Astrocyte (in vitro differentiated cells and primary cell): ENCODE measurements at regions not wholly inside any gene's neighbourhood (a gene's known extent, or its start where the extent isn't known, plus 50 kb on each side); places are given as distances from the start of the nearest gene placed in this dataset.

ENCODE experiments used
- EZH2 ChIP-seq: IDR thresholded peaks from 2 replicates; pipeline ENCODE4 v1.6.1; 2012; ENCODE audit warnings: mild to moderate bottlenecking, low read length, inconsistent platforms; ENCODE audit not compliant: insufficient read depth
- TF ChIP-seq, protein P1 (sequence below): IDR thresholded peaks from 2 replicates; pipeline ENCODE4 v1.5.1; 2011; ENCODE audit warnings: low read depth, mild to moderate bottlenecking, inconsistent platforms, low read length, moderate library complexity; ENCODE audit not compliant: insufficient read depth

- TF ChIP-seq, protein P1, sequence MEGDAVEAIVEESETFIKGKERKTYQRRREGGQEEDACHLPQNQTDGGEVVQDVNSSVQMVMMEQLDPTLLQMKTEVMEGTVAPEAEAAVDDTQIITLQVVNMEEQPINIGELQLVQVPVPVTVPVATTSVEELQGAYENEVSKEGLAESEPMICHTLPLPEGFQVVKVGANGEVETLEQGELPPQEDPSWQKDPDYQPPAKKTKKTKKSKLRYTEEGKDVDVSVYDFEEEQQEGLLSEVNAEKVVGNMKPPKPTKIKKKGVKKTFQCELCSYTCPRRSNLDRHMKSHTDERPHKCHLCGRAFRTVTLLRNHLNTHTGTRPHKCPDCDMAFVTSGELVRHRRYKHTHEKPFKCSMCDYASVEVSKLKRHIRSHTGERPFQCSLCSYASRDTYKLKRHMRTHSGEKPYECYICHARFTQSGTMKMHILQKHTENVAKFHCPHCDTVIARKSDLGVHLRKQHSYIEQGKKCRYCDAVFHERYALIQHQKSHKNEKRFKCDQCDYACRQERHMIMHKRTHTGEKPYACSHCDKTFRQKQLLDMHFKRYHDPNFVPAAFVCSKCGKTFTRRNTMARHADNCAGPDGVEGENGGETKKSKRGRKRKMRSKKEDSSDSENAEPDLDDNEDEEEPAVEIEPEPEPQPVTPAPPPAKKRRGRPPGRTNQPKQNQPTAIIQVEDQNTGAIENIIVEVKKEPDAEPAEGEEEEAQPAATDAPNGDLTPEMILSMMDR: no peak
- TF ChIP-seq EZH2: no peak
Observed at GRCh38 chr3:102183186-102183585, 251.6 kb upstream of the ZPLD1 start.
